ENCODE measurements at regions not wholly inside any gene's neighbourhood (a gene's known extent, or its start where the extent isn't known, plus 50 kb on each side); places are given as distances from the start of the nearest gene placed in this dataset.

DNA sequence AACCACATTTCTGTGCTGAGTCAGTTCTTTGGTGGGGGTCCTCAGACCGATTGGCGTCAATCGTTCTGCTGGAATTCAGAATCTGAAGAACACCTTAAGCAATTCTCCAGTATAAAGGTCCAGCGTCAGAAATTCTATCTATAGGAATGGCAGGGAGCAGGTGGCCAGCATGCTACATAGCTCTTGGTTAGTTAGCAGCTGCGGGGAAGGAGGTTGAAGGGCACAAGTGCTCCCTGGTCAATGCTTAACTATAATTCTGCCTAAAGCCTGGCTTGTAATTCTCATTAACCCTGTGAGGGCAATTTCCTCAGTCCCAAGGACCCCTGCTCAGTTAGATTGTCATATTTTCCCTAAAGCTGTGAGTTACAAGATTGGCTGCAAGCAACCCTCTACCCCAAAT is 54.3 kb upstream of the GALNT2 start (continued):
- TF ChIP-seq, protein P1, sequence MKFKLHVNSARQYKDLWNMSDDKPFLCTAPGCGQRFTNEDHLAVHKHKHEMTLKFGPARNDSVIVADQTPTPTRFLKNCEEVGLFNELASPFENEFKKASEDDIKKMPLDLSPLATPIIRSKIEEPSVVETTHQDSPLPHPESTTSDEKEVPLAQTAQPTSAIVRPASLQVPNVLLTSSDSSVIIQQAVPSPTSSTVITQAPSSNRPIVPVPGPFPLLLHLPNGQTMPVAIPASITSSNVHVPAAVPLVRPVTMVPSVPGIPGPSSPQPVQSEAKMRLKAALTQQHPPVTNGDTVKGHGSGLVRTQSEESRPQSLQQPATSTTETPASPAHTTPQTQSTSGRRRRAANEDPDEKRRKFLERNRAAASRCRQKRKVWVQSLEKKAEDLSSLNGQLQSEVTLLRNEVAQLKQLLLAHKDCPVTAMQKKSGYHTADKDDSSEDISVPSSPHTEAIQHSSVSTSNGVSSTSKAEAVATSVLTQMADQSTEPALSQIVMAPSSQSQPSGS (IDR thresholded peaks at IDR 0.05; ENCODE audit: low read length) = no peak
- TF ChIP-seq GABPA (IDR thresholded peaks at IDR 0.05; ENCODE audit: borderline replicate concordance, insufficient read depth, low read length) = no peak
